HEK293 (cell line): ENCODE measurements at regions not wholly inside any gene's neighbourhood (a gene's known extent, or its start where the extent isn't known, plus 50 kb on each side); places are given as distances from the start of the nearest gene placed in this dataset.

Experiments
- CTCF ChIA-PET: fragments of 350-600 bp; formaldehyde crosslinking; extraction: SDS; loops from one replicate; lab custom pipeline; 2021; ENCODE audit warnings: antibody characterized with exemption; lab: Yijun Ruan, JAX
- POLR2A ChIA-PET: fragments of 300-600 bp; formaldehyde crosslinking; extraction: SDS; loops from one replicate; lab custom pipeline; 2020; ENCODE audit warnings: antibody characterized with exemption, inconsistent platforms; lab: Yijun Ruan, JAX
- H3K27ac ChIP-seq: fragments of 200-500 bp; sonication (Bioruptor generic); 2 replicates; pipeline ENCODE4 v1.5.1; 2014; ENCODE audit warnings: low read depth, low read length, control low read depth, inconsistent platforms; ENCODE audit errors: extremely low read depth
- H3K36me3 ChIP-seq, 2 experiments: fragments of 200-500 bp in 1 of 2; sonication (Bioruptor generic) in 1 of 2; 1 replicate in 1 of 2; 2 replicates in 1 of 2; pipeline ENCODE4 v1.5.1; 2014 to 2017; ENCODE audit warnings: inconsistent platforms in 2 of 2, low read length in 2 of 2; ENCODE audit not compliant: control insufficient read depth in 2 of 2, insufficient read depth in 1 of 2
- H3K4me1 ChIP-seq: fragments of 200-500 bp; sonication (Bioruptor generic); 2 replicates; pipeline ENCODE4 v1.5.1; 2014; ENCODE audit warnings: mild to moderate bottlenecking, low read length, inconsistent platforms; ENCODE audit not compliant: control insufficient read depth, insufficient read depth
- H3K4me3 ChIP-seq: 2 replicates; pipeline ENCODE4 v1.5.1; 2011; ENCODE audit warnings: low read depth, mild to moderate bottlenecking, control low read depth, low read length, moderate library complexity
- H3K9me3 ChIP-seq: fragments of 200-500 bp; sonication (Bioruptor generic); 2 replicates; pipeline ENCODE4 v1.5.1; 2014; ENCODE audit warnings: low read depth, low read length, inconsistent platforms; ENCODE audit not compliant: control insufficient read depth, insufficient read depth
- BCL11B ChIP-seq: fragments of 450-650 bp; formaldehyde crosslinking; IDR thresholded peaks from 2 replicates; pipeline ENCODE4 v1.5.1; 2016; ENCODE audit warnings: low read depth, missing biosample characterization, missing genetic modification characterization
- GFI1B ChIP-seq: fragments of 450-650 bp; formaldehyde crosslinking; IDR thresholded peaks from 2 replicates; pipeline ENCODE4 v1.5.1; 2016; ENCODE audit warnings: missing biosample characterization, missing genetic modification characterization
- GLI4 ChIP-seq: fragments of 450-650 bp; formaldehyde crosslinking; IDR thresholded peaks from 2 replicates; pipeline ENCODE4 v1.5.1; 2016; ENCODE audit warnings: missing biosample characterization, missing genetic modification characterization
- HOXD13 ChIP-seq: sonication (generic); formaldehyde crosslinking; IDR thresholded peaks from 2 replicates; pipeline ENCODE4 v1.8.0; 2022; ENCODE audit warnings: missing genetic modification reagents, borderline replicate concordance
- PRDM1 ChIP-seq: fragments of 450-650 bp; formaldehyde crosslinking; IDR thresholded peaks from 2 replicates; pipeline ENCODE4; 2016; ENCODE audit warnings: missing biosample characterization, missing genetic modification characterization
- YY1 ChIP-seq: fragments of 450-650 bp; formaldehyde crosslinking; IDR thresholded peaks from 2 replicates; pipeline ENCODE4 v1.5.1; 2018; ENCODE audit warnings: missing biosample characterization, missing genetic modification characterization
- ZBTB10 ChIP-seq: fragments of 450-650 bp; formaldehyde crosslinking; IDR thresholded peaks from 2 replicates; pipeline ENCODE4 v1.5.1; 2016; ENCODE audit warnings: missing biosample characterization, missing genetic modification characterization
- ZFHX2 ChIP-seq: fragments of 450-650 bp; formaldehyde crosslinking; conservative IDR thresholded peaks from 2 replicates; pipeline ENCODE4 v1.5.1; 2016; ENCODE audit warnings: missing biosample characterization, missing genetic modification characterization
- ZNF174 ChIP-seq: fragments of 450-650 bp; formaldehyde crosslinking; IDR thresholded peaks from 2 replicates; pipeline ENCODE4 v1.5.0; 2017; ENCODE audit warnings: missing biosample characterization, mild to moderate bottlenecking, missing genetic modification characterization
- ZNF184 ChIP-seq: fragments of 450-650 bp; IDR thresholded peaks from 2 replicates; pipeline ENCODE4 v1.5.1; 2018; ENCODE audit warnings: missing biosample characterization, mild to moderate bottlenecking, missing genetic modification characterization
- ZNF26 ChIP-seq: fragments of 450-650 bp; formaldehyde crosslinking; IDR thresholded peaks from 2 replicates; pipeline ENCODE4 v1.5.1; 2016; ENCODE audit warnings: missing biosample characterization, missing genetic modification characterization
- ZNF555 ChIP-seq: fragments of 450-650 bp; formaldehyde crosslinking; conservative IDR thresholded peaks from 2 replicates; pipeline ENCODE4 v1.5.1; 2017; ENCODE audit warnings: missing biosample characterization, mild to moderate bottlenecking, missing genetic modification characterization, inconsistent platforms
- ZNF626 ChIP-seq: fragments of 450-650 bp; sonication (Bioruptor Pico); formaldehyde crosslinking; IDR thresholded peaks from 2 replicates; pipeline ENCODE4 v1.5.1; 2018; ENCODE audit warnings: missing biosample characterization, missing genetic modification characterization, inconsistent platforms
- ZNF701 ChIP-seq: fragments of 450-650 bp; formaldehyde crosslinking; IDR thresholded peaks from 2 replicates; pipeline ENCODE4 v1.5.1; 2016; ENCODE audit warnings: missing biosample characterization, missing genetic modification characterization
- ZNF707 ChIP-seq: fragments of 450-650 bp; formaldehyde crosslinking; IDR thresholded peaks from 2 replicates; pipeline ENCODE4 v1.5.1; 2016; ENCODE audit warnings: missing biosample characterization, missing genetic modification characterization
- ZNF785 ChIP-seq: fragments of 450-650 bp; formaldehyde crosslinking; IDR thresholded peaks from 2 replicates; pipeline ENCODE4 v1.5.1; 2016; ENCODE audit warnings: missing biosample characterization, missing genetic modification characterization
- TF ChIP-seq, protein P1 (sequence below): fragments of 450-650 bp; formaldehyde crosslinking; IDR thresholded peaks from 2 replicates; pipeline ENCODE4 v1.5.1; 2016; ENCODE audit warnings: missing biosample characterization, missing genetic modification characterization
- TF ChIP-seq, protein P2 (sequence below): fragments of 450-650 bp; formaldehyde crosslinking; optimal IDR thresholded peaks from 2 replicates; pipeline ENCODE3; 2016; ENCODE audit warnings: missing biosample characterization, mild to moderate bottlenecking, missing genetic modification characterization
- TF ChIP-seq, protein P3 (sequence below): fragments of 450-650 bp; formaldehyde crosslinking; IDR thresholded peaks from 2 replicates; pipeline ENCODE4 v1.5.1; 2016; ENCODE audit warnings: missing biosample characterization, missing genetic modification characterization, low read depth

DNA sequence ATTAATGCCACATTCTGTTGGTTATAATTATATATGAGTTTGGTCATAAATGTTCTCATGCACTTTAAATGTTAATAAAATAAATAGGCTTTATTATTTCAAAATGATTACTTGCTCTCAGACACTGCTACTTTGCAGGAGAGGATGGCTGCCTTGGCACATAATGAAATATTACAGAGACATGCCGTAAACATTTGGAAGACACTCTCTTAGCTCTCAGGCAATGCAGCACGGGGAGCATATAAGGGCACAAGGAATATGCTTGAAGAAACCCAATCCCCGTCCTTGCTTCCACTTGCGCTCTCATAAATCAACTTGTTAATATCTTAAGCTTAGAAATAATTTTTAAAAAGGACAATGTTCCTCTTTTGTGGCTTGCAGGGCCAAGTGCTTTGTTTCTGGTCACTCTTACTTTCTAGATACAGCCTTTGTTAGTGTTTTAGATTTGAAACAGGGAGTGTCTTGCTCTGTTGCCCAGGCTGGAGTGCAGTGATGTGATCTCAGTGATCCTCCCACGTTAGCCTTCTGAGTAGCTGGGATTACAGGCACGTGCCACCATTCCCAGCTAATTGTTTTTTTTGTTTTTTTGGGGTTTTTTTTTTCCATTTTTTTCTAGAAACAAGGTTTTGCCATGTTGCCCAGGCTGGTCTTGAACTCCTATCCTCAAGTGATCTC lies 445.0 kb downstream of the SPRY1 start:
- ChIA-PET POLR2A (no interaction called here), CTCF (interaction anchor here (0.7 kb wide), 1 partner anchor 194 kb away, joined by 3 read pairs; no protein-coding TSS in a partner anchor)
- no peaks in the 10 kb centered on the region for H3K36me3 ChIP-seq
- TF ChIP-seq PRDM1 (no peak), ZNF701 (tag by site-specific recombination) (no peak), ZNF174 (tag by site-specific recombination) (no peak), GFI1B (tag by site-specific recombination) (no peak), ZFHX2 (tag by site-specific recombination) (no peak), GLI4 (no peak), HOXD13 (CRISPR knock-in tag) (no peak), ZNF26 (tag by site-specific recombination) (no peak), ZBTB10 (no peak), ZNF707 (tag by site-specific recombination) (no peak), YY1 (tag by site-specific recombination) (no peak), BCL11B (no peak)
- TF ChIP-seq, protein P1, sequence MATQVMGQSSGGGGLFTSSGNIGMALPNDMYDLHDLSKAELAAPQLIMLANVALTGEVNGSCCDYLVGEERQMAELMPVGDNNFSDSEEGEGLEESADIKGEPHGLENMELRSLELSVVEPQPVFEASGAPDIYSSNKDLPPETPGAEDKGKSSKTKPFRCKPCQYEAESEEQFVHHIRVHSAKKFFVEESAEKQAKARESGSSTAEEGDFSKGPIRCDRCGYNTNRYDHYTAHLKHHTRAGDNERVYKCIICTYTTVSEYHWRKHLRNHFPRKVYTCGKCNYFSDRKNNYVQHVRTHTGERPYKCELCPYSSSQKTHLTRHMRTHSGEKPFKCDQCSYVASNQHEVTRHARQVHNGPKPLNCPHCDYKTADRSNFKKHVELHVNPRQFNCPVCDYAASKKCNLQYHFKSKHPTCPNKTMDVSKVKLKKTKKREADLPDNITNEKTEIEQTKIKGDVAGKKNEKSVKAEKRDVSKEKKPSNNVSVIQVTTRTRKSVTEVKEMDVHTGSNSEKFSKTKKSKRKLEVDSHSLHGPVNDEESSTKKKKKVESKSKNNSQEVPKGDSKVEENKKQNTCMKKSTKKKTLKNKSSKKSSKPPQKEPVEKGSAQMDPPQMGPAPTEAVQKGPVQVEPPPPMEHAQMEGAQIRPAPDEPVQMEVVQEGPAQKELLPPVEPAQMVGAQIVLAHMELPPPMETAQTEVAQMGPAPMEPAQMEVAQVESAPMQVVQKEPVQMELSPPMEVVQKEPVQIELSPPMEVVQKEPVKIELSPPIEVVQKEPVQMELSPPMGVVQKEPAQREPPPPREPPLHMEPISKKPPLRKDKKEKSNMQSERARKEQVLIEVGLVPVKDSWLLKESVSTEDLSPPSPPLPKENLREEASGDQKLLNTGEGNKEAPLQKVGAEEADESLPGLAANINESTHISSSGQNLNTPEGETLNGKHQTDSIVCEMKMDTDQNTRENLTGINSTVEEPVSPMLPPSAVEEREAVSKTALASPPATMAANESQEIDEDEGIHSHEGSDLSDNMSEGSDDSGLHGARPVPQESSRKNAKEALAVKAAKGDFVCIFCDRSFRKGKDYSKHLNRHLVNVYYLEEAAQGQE (tag by site-specific recombination): no peak
- TF ChIP-seq, protein P2, sequence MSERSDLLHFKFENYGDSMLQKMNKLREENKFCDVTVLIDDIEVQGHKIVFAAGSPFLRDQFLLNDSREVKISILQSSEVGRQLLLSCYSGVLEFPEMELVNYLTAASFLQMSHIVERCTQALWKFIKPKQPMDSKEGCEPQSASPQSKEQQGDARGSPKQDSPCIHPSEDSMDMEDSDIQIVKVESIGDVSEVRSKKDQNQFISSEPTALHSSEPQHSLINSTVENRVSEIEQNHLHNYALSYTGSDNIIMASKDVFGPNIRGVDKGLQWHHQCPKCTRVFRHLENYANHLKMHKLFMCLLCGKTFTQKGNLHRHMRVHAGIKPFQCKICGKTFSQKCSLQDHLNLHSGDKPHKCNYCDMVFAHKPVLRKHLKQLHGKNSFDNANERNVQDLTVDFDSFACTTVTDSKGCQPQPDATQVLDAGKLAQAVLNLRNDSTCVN (tag by site-specific recombination): no peak
- no peaks in the 10 kb centered on the region for H3K9me3 ChIP-seq
- no peak overlapping the region for H3K27ac ChIP-seq
- no peak overlapping the region for H3K4me3 ChIP-seq
- no peaks in the 10 kb centered on the region; the same call in 1 of the 2 replicates for H3K4me1 ChIP-seq

GRCh38 chr4:123843137-123843536 lies 446.5 kb downstream of the SPRY1 start:
- Histone ChIP-seq H3K4me1 (no peaks in the 10 kb centered on the region; the same call in 1 of the 2 replicates), H3K4me3 (no peak overlapping the region), H3K27ac (no peak overlapping the region), H3K36me3 (no peaks in the 10 kb centered on the region), H3K9me3 (no peaks in the 10 kb centered on the region)
- CTCF ChIA-PET: no interaction called here
- POLR2A ChIA-PET: no interaction called here
- TF ChIP-seq ZNF555 (tag by site-specific recombination) (no peak), ZNF785 (tag by site-specific recombination) (no peak), ZNF626 (tag by site-specific recombination) (no peak), ZNF184 (tag by site-specific recombination) (no peak)
- TF ChIP-seq, protein P3, sequence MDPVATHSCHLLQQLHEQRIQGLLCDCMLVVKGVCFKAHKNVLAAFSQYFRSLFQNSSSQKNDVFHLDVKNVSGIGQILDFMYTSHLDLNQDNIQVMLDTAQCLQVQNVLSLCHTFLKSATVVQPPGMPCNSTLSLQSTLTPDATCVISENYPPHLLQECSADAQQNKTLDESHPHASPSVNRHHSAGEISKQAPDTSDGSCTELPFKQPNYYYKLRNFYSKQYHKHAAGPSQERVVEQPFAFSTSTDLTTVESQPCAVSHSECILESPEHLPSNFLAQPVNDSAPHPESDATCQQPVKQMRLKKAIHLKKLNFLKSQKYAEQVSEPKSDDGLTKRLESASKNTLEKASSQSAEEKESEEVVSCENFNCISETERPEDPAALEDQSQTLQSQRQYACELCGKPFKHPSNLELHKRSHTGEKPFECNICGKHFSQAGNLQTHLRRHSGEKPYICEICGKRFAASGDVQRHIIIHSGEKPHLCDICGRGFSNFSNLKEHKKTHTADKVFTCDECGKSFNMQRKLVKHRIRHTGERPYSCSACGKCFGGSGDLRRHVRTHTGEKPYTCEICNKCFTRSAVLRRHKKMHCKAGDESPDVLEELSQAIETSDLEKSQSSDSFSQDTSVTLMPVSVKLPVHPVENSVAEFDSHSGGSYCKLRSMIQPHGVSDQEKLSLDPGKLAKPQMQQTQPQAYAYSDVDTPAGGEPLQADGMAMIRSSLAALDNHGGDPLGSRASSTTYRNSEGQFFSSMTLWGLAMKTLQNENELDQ (tag by site-specific recombination): no peak
